IMR-90 (cell line): ENCODE measurements at regions not wholly inside any gene's neighbourhood (a gene's known extent, or its start where the extent isn't known, plus 50 kb on each side); places are given as distances from the start of the nearest gene placed in this dataset.

Source experiments
- CTCF ChIP-seq: conservative IDR thresholded peaks from 2 replicates; pipeline ENCODE4 v1.5.1; 2012; ENCODE audit warnings: mild to moderate bottlenecking, low read depth, low read length, improper control_type of control experiment
- ELK1 ChIP-seq: fragments of 150-350 bp; IDR thresholded peaks from 2 replicates; pipeline ENCODE4 v1.6.1; 2016; ENCODE audit warnings: low read depth, mild to moderate bottlenecking, low read length, moderate library complexity, borderline replicate concordance
- NFE2L2 ChIP-seq: fragments of 150-350 bp; IDR thresholded peaks from 2 replicates; pipeline ENCODE4 v1.6.1; 2016; ENCODE audit warnings: low read depth, mild to moderate bottlenecking, low read length
- POLR2A ChIP-seq: IDR thresholded peaks from 2 replicates; pipeline ENCODE4 v1.6.1; 2012; ENCODE audit warnings: mild to moderate bottlenecking, low read depth, low read length
- RAD21 ChIP-seq: IDR thresholded peaks from 2 replicates; pipeline ENCODE4 v1.6.1; 2012; ENCODE audit warnings: low read length, improper control_type of control experiment
- RFX5 ChIP-seq: IDR thresholded peaks from 2 replicates; pipeline ENCODE4 v1.8.0; 2012; ENCODE audit warnings: low read depth, mild to moderate bottlenecking, low read length, moderate library complexity

GRCh38 chr18:75865639-75866038, 438.1 kb upstream of the SMIM21 start:
- no peak for TF ChIP-seq CTCF
- TF ChIP-seq POLR2A = no peak
- TF ChIP-seq ELK1 = no peak
- no peak for TF ChIP-seq RAD21
- TF ChIP-seq RFX5 = no peak
- no peak for TF ChIP-seq NFE2L2
